DND-41 (cell line): ENCODE measurements at regions not wholly inside any gene's neighbourhood (a gene's known extent, or its start where the extent isn't known, plus 50 kb on each side); places are given as distances from the start of the nearest gene placed in this dataset.

Experiments
- ATAC-seq: fragments of 200-7000 bp; cut with Tn5 transposase; 3 replicates; pipeline ENCODE4 v1.9.1; 2021; ENCODE audit warnings: low read depth; ENCODE audit not compliant: insufficient read depth
- DNase-seq: peaks from one replicate; pipeline ENCODE4 v3.0.0-alpha.2; 2020
- H2AFZ ChIP-seq: 2 replicates; pipeline ENCODE4 v1.6.0; 2012; ENCODE audit warnings: low read depth, low read length
- H3K27ac ChIP-seq: 2 replicates; pipeline ENCODE4 v1.5.1; 2012; ENCODE audit warnings: low read length, inconsistent platforms
- H3K27me3 ChIP-seq: fragments of 200-600 bp; sonication (generic); 2 replicates; pipeline ENCODE4 v1.6.0; 2012; ENCODE audit warnings: low read length, mild to moderate bottlenecking, inconsistent platforms; ENCODE audit not compliant: insufficient read depth, poor library complexity
- H3K36me3 ChIP-seq: 2 replicates; pipeline ENCODE4 v1.5.1; 2012; ENCODE audit warnings: low read length, inconsistent platforms; ENCODE audit not compliant: insufficient read depth
- H3K4me1 ChIP-seq: 2 replicates; pipeline ENCODE4 v1.5.1; 2012; ENCODE audit warnings: mild to moderate bottlenecking, low read length; ENCODE audit not compliant: insufficient read depth
- H3K4me2 ChIP-seq: 2 replicates; pipeline ENCODE4 v1.6.0; 2012; ENCODE audit warnings: mild to moderate bottlenecking, moderate library complexity, low read length, inconsistent platforms; ENCODE audit not compliant: insufficient read depth
- H3K4me3 ChIP-seq, 2 experiments: fragments of 200-600 bp in 1 of 2; shearing (Covaris generic) in 1 of 2; 2 replicates each; pipeline ENCODE4 v1.5.1; 2012 to 2016; ENCODE audit warnings: inconsistent platforms in 2 of 2, low read length in 2 of 2, mild to moderate bottlenecking in 2 of 2, low read depth in 1 of 2, moderate library complexity in 1 of 2
- H3K79me2 ChIP-seq: 2 replicates; pipeline ENCODE4 v1.6.0; 2012; ENCODE audit warnings: low read length, inconsistent platforms; ENCODE audit not compliant: insufficient read depth
- H3K9ac ChIP-seq: 2 replicates; pipeline ENCODE4 v1.6.0; 2012; ENCODE audit warnings: low read depth, mild to moderate bottlenecking, inconsistent platforms, low read length, moderate library complexity
- H3K9me3 ChIP-seq: 2 replicates; pipeline ENCODE4 v1.5.1; 2012; ENCODE audit warnings: low read length, moderate library complexity, mild to moderate bottlenecking, inconsistent platforms; ENCODE audit not compliant: insufficient read depth, severe bottlenecking
- H4K20me1 ChIP-seq: 2 replicates; pipeline ENCODE4 v1.6.0; 2012; ENCODE audit warnings: low read length; ENCODE audit not compliant: insufficient read depth
- CTCF ChIP-seq: IDR thresholded peaks from 2 replicates; pipeline ENCODE4 v1.5.1; 2012; ENCODE audit warnings: borderline replicate concordance, low read length, moderate library complexity, mild to moderate bottlenecking; ENCODE audit not compliant: poor library complexity, severe bottlenecking; ENCODE audit errors: extremely low read depth
- EZH2 ChIP-seq: IDR thresholded peaks from 3 replicates; pipeline ENCODE4 v1.6.1; 2012; ENCODE audit warnings: borderline replicate concordance, low read depth, mild to moderate bottlenecking, moderate library complexity, low read length, inconsistent platforms; ENCODE audit not compliant: severe bottlenecking

DNA sequence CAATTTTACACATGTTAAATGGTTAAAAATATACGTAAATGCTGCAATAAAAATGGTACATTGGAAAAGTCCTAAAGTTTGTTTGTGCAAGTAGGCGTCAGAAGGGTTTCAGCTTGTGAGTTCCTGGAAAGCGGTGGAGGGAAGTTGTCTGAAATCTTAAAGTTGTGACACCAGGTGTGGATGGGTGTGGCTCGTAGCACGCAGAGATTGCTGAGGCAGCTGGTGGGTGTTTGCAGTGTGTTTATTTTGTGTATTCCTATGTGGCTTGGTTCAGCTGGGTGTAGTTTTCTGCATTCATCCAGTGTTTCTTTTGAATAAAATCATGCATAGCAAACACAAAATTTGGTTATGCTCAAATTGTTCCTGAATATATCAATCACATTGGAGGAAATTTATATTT, 136.8 kb upstream of the TBX3 start:
- H3K9ac ChIP-seq, result no peak overlapping the region
- H3K79me2 ChIP-seq, result no peaks in the 10 kb centered on the region
- H3K4me1 ChIP-seq, result no peaks in the 10 kb centered on the region
- no peaks in the 10 kb centered on the region for H3K27me3 ChIP-seq
- H3K4me2 ChIP-seq, result no peak overlapping the region
- no peak for TF ChIP-seq EZH2
- TF ChIP-seq CTCF, result no peak
- no peaks in the 10 kb centered on the region for H3K36me3 ChIP-seq
- H3K9me3 ChIP-seq, result no peaks in the 10 kb centered on the region
- H3K27ac ChIP-seq, result no peak overlapping the region
- no peak overlapping the region for H2AFZ ChIP-seq
- H3K4me3 ChIP-seq, result no peak overlapping the region
- no peaks in the 10 kb centered on the region for H4K20me1 ChIP-seq
- no peak for DNase-seq
- ATAC-seq, result no peak

DNA sequence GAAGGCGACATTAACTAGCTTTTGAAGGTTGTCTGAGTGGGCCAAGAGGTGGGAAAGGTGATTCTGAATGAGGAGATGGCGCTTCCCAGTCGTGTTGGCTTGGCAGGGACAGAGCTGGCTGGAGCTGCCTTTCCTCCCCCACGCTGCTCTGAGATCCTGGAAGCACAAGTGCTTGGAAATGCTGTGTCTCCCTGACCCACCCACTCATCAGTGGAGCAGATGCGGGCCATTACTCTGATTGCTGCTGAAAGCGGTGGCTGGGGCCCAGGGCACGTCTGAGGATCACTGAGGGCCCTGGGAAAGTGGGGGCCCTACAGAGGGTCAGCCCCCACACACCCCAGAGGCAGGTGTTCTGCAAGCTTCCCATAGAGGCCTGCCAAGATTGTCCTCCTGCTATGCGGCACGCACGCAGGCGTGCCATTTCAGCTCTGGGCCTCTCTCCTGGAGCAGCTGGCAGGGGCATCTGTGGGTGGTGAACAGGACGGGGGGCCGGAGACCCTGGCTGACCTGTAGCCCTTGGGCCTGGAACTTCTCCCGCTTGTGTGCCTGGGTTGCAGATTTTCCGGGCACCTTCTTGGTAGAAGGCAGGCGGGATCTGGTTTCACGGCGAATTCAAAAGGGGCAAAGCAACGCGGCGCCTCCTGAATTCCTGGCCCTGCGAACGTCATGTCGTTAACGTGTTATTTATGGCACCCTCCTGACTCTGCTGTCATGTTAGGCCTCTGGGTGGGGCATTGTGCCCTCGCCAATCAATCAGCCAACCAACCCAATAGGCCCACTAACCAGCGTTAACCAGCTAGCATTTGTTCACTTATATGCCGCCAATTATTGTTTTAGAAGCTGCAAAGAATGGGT, 133.8 kb upstream of the TBX3 start:
- TF ChIP-seq CTCF, result no peak
- no peak for TF ChIP-seq EZH2

GRCh38 chr12:114815026-114815795, 131.2 kb upstream of the TBX3 start:
- Histone ChIP-seq H3K27ac (no peak overlapping the region), H3K4me3 (no peak overlapping the region), H3K4me1 (no peaks in the 10 kb centered on the region), H4K20me1 (no peaks in the 10 kb centered on the region), H3K9ac (no peak overlapping the region), H3K36me3 (no peaks in the 10 kb centered on the region), H3K9me3 (no peaks in the 10 kb centered on the region), H2AFZ (no peak overlapping the region), H3K4me2 (no peak overlapping the region), H3K79me2 (no peaks in the 10 kb centered on the region), H3K27me3 (no peaks in the 10 kb centered on the region)
- TF ChIP-seq EZH2, result no peak
- TF ChIP-seq CTCF, result no peak
- DNase-seq (no peak), ATAC-seq (no peak)

More for the DNA sequence above, 133.8 kb upstream of the TBX3 start:
- Histone ChIP-seq H3K79me2 (no peaks in the 10 kb centered on the region), H3K36me3 (no peaks in the 10 kb centered on the region), H3K9ac (no peak overlapping the region), H3K4me2 (no peak overlapping the region), H3K4me3 (no peak overlapping the region), H3K27me3 (no peaks in the 10 kb centered on the region), H3K27ac (no peak overlapping the region), H3K4me1 (no peaks in the 10 kb centered on the region), H2AFZ (no peak overlapping the region), H4K20me1 (no peaks in the 10 kb centered on the region), H3K9me3 (no peaks in the 10 kb centered on the region)
- DNase-seq (no peak), ATAC-seq (no peak)
